Liver (tissue), 7 donors: ENCODE measurements at regions not wholly inside any gene's neighbourhood (a gene's known extent, or its start where the extent isn't known, plus 50 kb on each side); places are given as distances from the start of the nearest gene placed in this dataset.

Experiments
- DNase-seq: peaks from one replicate; pipeline ENCODE4 v3.0.0-alpha.2; 2017; ENCODE audit warnings: low spot score
- H3K27ac ChIP-seq, 2 donors: one replicate each; pipeline ENCODE4 v1.7.0; 2013; ENCODE audit warnings: inconsistent platforms in 2 of 2, low read length in 2 of 2, control low read depth in 1 of 2, low read depth in 1 of 2, mild to moderate bottlenecking in 1 of 2
- H3K27me3 ChIP-seq, 4 donors: one replicate each; pipeline versions ENCODE4 v1.6.1 to v1.7.0; 2013; ENCODE audit warnings: low read length in 3 of 4, inconsistent platforms in 1 of 4, mild to moderate bottlenecking in 1 of 4, moderate library complexity in 1 of 4; ENCODE audit not compliant: control insufficient read depth in 4 of 4, insufficient read depth in 4 of 4
- H3K36me3 ChIP-seq, 4 donors: one replicate each; pipeline versions ENCODE4 v1.6.1 to v1.7.0; 2013; ENCODE audit warnings: low read length in 3 of 4, mild to moderate bottlenecking in 3 of 4, low read depth in 1 of 4, moderate library complexity in 1 of 4; ENCODE audit not compliant: control insufficient read depth in 4 of 4, insufficient read depth in 3 of 4
- H3K4me1 ChIP-seq, 4 donors: one replicate each; pipeline versions ENCODE4 v1.6.1 to v1.7.0; 2013; ENCODE audit warnings: low read length in 3 of 4, mild to moderate bottlenecking in 3 of 4, moderate library complexity in 1 of 4; ENCODE audit not compliant: control insufficient read depth in 4 of 4, insufficient read depth in 4 of 4
- H3K4me3 ChIP-seq, 3 donors: one replicate each; pipeline versions ENCODE4 v1.6.1 to v1.7.0; 2013; ENCODE audit warnings: low read length in 3 of 3, control low read depth in 1 of 3, low read depth in 1 of 3, mild to moderate bottlenecking in 1 of 3
- H3K9ac ChIP-seq, 2 donors: one replicate each; pipeline ENCODE4 v1.7.0; 2013; ENCODE audit warnings: low read length in 2 of 2, mild to moderate bottlenecking in 2 of 2, moderate library complexity in 2 of 2, control low read depth in 1 of 2, low read depth in 1 of 2
- H3K9me3 ChIP-seq, 4 donors: one replicate each; pipeline versions ENCODE4 v1.6.1 to v1.7.0; 2013; ENCODE audit warnings: low read length in 3 of 4; ENCODE audit not compliant: control insufficient read depth in 4 of 4
- ATF3 ChIP-seq: IDR thresholded peaks from 2 replicates; pipeline ENCODE4 v1.6.1; 2016; ENCODE audit warnings: antibody characterized with exemption
- EGR1 ChIP-seq, 2 donors: IDR thresholded peaks; 2 replicates each; pipeline ENCODE4 v1.6.1; 2016 to 2018; ENCODE audit warnings: antibody characterized with exemption in 2 of 2, low read depth in 2 of 2
- FOXA1 ChIP-seq: IDR thresholded peaks from 2 replicates; pipeline ENCODE4 v1.6.1; 2016; ENCODE audit warnings: antibody characterized with exemption
- FOXA2 ChIP-seq: IDR thresholded peaks from 2 replicates; pipeline ENCODE4 v1.6.1; 2016; ENCODE audit warnings: antibody characterized with exemption
- GABPA ChIP-seq, 2 donors: IDR thresholded peaks in 1 of 2; conservative IDR thresholded peaks in 1 of 2; 2 replicates each; pipeline ENCODE4 v1.6.1; 2016; ENCODE audit warnings: antibody characterized with exemption in 2 of 2, mild to moderate bottlenecking in 1 of 2, moderate library complexity in 1 of 2
- HNF4A ChIP-seq, 2 donors: conservative IDR thresholded peaks; 2 replicates each; pipeline ENCODE4 v1.6.1; 2016; ENCODE audit warnings: antibody characterized with exemption in 2 of 2, mild to moderate bottlenecking in 2 of 2
- HNF4G ChIP-seq: IDR thresholded peaks from 2 replicates; pipeline ENCODE4 v1.6.1; 2016; ENCODE audit warnings: antibody characterized with exemption
- JUND ChIP-seq, 2 donors: IDR thresholded peaks; 2 replicates each; pipeline ENCODE4 v1.6.1; 2016; ENCODE audit warnings: antibody characterized with exemption in 2 of 2
- MAX ChIP-seq: IDR thresholded peaks from 2 replicates; pipeline ENCODE4 v1.6.1; 2016; ENCODE audit warnings: antibody characterized with exemption
- NR2F2 ChIP-seq: IDR thresholded peaks from 2 replicates; pipeline ENCODE4 v1.6.1; 2016; ENCODE audit warnings: antibody characterized with exemption
- RAD21 ChIP-seq, 2 donors: IDR thresholded peaks; 2 replicates each; pipeline ENCODE4 v1.6.1; 2016; ENCODE audit warnings: antibody characterized with exemption in 2 of 2, mild to moderate bottlenecking in 2 of 2
- REST ChIP-seq: IDR thresholded peaks from 2 replicates; pipeline ENCODE4 v1.6.1; 2016; ENCODE audit warnings: antibody characterized with exemption, mild to moderate bottlenecking
- RXRA ChIP-seq, 2 donors: IDR thresholded peaks; 2 replicates each; pipeline ENCODE4 v1.6.1; 2017 to 2018; ENCODE audit warnings: antibody characterized with exemption in 2 of 2, mild to moderate bottlenecking in 1 of 2
- SP1 ChIP-seq: IDR thresholded peaks from 2 replicates; pipeline ENCODE4 v1.6.1; 2018; ENCODE audit warnings: antibody characterized with exemption, mild to moderate bottlenecking
- TAF1 ChIP-seq: conservative IDR thresholded peaks from 2 replicates; pipeline ENCODE4 v1.6.1; 2016; ENCODE audit warnings: antibody characterized with exemption, mild to moderate bottlenecking
- YY1 ChIP-seq: IDR thresholded peaks from 2 replicates; pipeline ENCODE4 v1.6.1; 2016; ENCODE audit warnings: antibody characterized with exemption, mild to moderate bottlenecking
- WGBS: extraction: QIAGEN DNeasy Blood & Tissue Kit; methylation state at CpG from one replicate; pipeline ENCODE4 v1.1.7; 2013; 5-methylcytosine and 5-hydroxymethylcytosine counted together
- TF ChIP-seq, protein P1 (sequence below): IDR thresholded peaks from 2 replicates; pipeline ENCODE4 v1.6.1; 2016; ENCODE audit warnings: antibody characterized with exemption
- donor health status: healthy.
- donor health status: healthy.
- donor health status: healthy.
- donor health status: healthy.

- no peaks in the 10 kb centered on the region for H3K4me1 ChIP-seq
- no peak overlapping the region for H3K27ac ChIP-seq
- peaks cover 1 to 13% (median 5%) of the 10 kb centered on the region in 4 donors for H3K9me3 ChIP-seq
- no peaks in the 10 kb centered on the region for H3K36me3 ChIP-seq
- DNase-seq, result no peak
- H3K9ac ChIP-seq, result no peak overlapping the region
- no peak overlapping the region for H3K4me3 ChIP-seq
- no peaks in the 10 kb centered on the region for H3K27me3 ChIP-seq
- TF ChIP-seq, protein P1, sequence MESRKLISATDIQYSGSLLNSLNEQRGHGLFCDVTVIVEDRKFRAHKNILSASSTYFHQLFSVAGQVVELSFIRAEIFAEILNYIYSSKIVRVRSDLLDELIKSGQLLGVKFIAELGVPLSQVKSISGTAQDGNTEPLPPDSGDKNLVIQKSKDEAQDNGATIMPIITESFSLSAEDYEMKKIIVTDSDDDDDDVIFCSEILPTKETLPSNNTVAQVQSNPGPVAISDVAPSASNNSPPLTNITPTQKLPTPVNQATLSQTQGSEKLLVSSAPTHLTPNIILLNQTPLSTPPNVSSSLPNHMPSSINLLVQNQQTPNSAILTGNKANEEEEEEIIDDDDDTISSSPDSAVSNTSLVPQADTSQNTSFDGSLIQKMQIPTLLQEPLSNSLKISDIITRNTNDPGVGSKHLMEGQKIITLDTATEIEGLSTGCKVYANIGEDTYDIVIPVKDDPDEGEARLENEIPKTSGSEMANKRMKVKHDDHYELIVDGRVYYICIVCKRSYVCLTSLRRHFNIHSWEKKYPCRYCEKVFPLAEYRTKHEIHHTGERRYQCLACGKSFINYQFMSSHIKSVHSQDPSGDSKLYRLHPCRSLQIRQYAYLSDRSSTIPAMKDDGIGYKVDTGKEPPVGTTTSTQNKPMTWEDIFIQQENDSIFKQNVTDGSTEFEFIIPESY, result no peak
- no peak for TF ChIP-seq YY1
- no peak for TF ChIP-seq REST
- no peak for TF ChIP-seq FOXA2
- TF ChIP-seq NR2F2, result no peak
- TF ChIP-seq HNF4A (conservative IDR thresholded peaks at IDR 0.05), result no peak
- no peak for TF ChIP-seq ATF3
- no peak for TF ChIP-seq RAD21 (IDR thresholded peaks at IDR 0.05)
- no peak for TF ChIP-seq TAF1
- no peak for TF ChIP-seq EGR1 (IDR thresholded peaks at IDR 0.05; ENCODE audit: low read depth in 2 of 2)
- TF ChIP-seq GABPA (IDR thresholded peaks at IDR 0.05 in 1 of 2, conservative IDR thresholded peaks at IDR 0.05 in 1 of 2), result no peak
- TF ChIP-seq RXRA (IDR thresholded peaks at IDR 0.05), result no peak
- WGBS, result 98% methylated on average over 1 of the region's 1 CpG
Observed at GRCh38 chr5:110225949-110226348, 500.5 kb downstream of the TMEM232 start.

DNA sequence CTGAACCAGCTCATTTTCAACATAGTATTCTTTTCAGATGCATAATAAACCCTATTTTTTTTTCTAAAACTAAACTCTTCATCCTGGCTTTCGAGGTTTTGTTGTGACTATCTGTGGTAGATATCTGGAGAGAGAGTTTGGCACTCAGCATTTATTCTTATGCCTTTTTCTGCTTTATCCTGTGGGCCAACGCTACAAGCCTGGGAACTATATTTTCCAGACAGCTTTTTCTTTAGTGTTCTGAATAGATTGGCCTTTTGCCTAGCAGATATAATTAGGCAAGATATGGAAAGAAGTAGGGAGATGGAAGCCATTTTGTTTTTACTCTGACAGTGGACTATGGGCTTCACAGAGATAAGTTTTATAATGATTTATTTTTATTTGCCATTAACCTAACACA, 486.7 kb downstream of the TMEM232 start:
- no peak overlapping the region for H3K4me3 ChIP-seq
- H3K9me3 ChIP-seq, result no peaks in the 10 kb centered on the region
- no peaks in the 10 kb centered on the region for H3K36me3 ChIP-seq
- H3K9ac ChIP-seq, result no peak overlapping the region
- H3K4me1 ChIP-seq, result no peaks in the 10 kb centered on the region
- H3K27ac ChIP-seq, result no peak overlapping the region
- no peaks in the 10 kb centered on the region for H3K27me3 ChIP-seq
- 83% methylated on average over 2 of the region's 2 CpGs for WGBS
- no peak for DNase-seq
- TF ChIP-seq REST (no peak), FOXA1 (no peak), HNF4A (conservative IDR thresholded peaks at IDR 0.05) (no peak), RXRA (IDR thresholded peaks at IDR 0.05) (no peak), RAD21 (IDR thresholded peaks at IDR 0.05) (no peak), JUND (IDR thresholded peaks at IDR 0.05) (no peak), ATF3 (no peak), SP1 (no peak), HNF4G (no peak), EGR1 (IDR thresholded peaks at IDR 0.05; ENCODE audit: low read depth in 2 of 2) (no peak), FOXA2 (no peak), YY1 (no peak), GABPA (IDR thresholded peaks at IDR 0.05 in 1 of 2, conservative IDR thresholded peaks at IDR 0.05 in 1 of 2) (no peak), MAX (no peak)
- TF ChIP-seq, protein P1, result no peak
